NCI-H526 treated with DMSO at 0.1 percent for 48 hours (cell line): ENCODE measurements at regions not wholly inside any gene's neighbourhood (a gene's known extent, or its start where the extent isn't known, plus 50 kb on each side); places are given as distances from the start of the nearest gene placed in this dataset.
A peak's percentile ranks its signal among the peaks of the same experiment; 100 is the strongest.
"Not testable (repeated sequence)": the region's sequence is repeated elsewhere in the genome, so short reads cannot be mapped to it uniquely, and the experiment has no call there.

Source experiments
- DNase-seq: peaks from one replicate; lab custom pipeline; 2025; lab: John Stamatoyannopoulos, UW

GRCh38 chr12:131192951-131193350 lies 239.2 kb downstream of the ADGRD1 start:
- DNase-seq, result no peak

GRCh38 chr12:131194166-131194565 lies 240.5 kb downstream of the ADGRD1 start:
- DNase-seq, result no peak

GRCh38 chr12:131195796-131196195 lies 242.1 kb downstream of the ADGRD1 start:
- DNase-seq, result no peak

GRCh38 chr12:131196220-131196619 lies 242.5 kb downstream of the ADGRD1 start:
- DNase-seq, result no peak

- DNase-seq, result no peak
Measured at GRCh38 chr12:131197490-131197889, 243.8 kb downstream of the ADGRD1 start.

GRCh38 chr12:131199221-131199620 lies 245.5 kb downstream of the ADGRD1 start:
- no peak for DNase-seq

GRCh38 chr12:131201912-131202311 lies 248.2 kb downstream of the ADGRD1 start:
- not testable (repeated sequence) for DNase-seq

GRCh38 chr12:131202592-131203378 lies 249.1 kb downstream of the ADGRD1 start:
- DNase-seq, result no peak

GRCh38 chr12:131203666-131204415 lies 250.1 kb downstream of the ADGRD1 start:
- peak; percentile 15 for DNase-seq

GRCh38 chr12:131204416-131205274 lies 250.9 kb downstream of the ADGRD1 start:
- DNase-seq, result no peak

GRCh38 chr12:131205275-131205933 lies 251.7 kb downstream of the ADGRD1 start:
- not testable (repeated sequence) for DNase-seq

GRCh38 chr12:131206630-131207299 lies 253.1 kb downstream of the ADGRD1 start:
- DNase-seq, result not testable (repeated sequence)

- DNase-seq, result not testable (repeated sequence)
Measured at GRCh38 chr12:131207300-131207660, 253.6 kb downstream of the ADGRD1 start.

- DNase-seq, result not testable (repeated sequence)
Measured at GRCh38 chr12:131207841-131208240, 254.1 kb downstream of the ADGRD1 start.

GRCh38 chr12:131208425-131208824 lies 254.7 kb downstream of the ADGRD1 start:
- no peak for DNase-seq

- no peak for DNase-seq
Measured at GRCh38 chr12:131209082-131210070, 255.7 kb downstream of the ADGRD1 start.

- DNase-seq, result no peak
Measured at GRCh38 chr12:131210506-131211339, 257.0 kb downstream of the ADGRD1 start.

- no peak for DNase-seq
Measured at GRCh38 chr12:131211340-131211938, 257.7 kb downstream of the ADGRD1 start.
